HS-27A (cell line): ENCODE measurements at regions not wholly inside any gene's neighbourhood (a gene's known extent, or its start where the extent isn't known, plus 50 kb on each side); places are given as distances from the start of the nearest gene placed in this dataset.
"Not testable (repeated sequence)": the region's sequence is repeated elsewhere in the genome, so short reads cannot be mapped to it uniquely, and the experiment has no call there.

Experiments
- DNase-seq: peaks from one replicate; pipeline ENCODE4 v3.0.0-alpha.2; 2012; ENCODE audit warnings: low read depth, missing footprints

- DNase-seq = no peak
These were observed 396.2 kb upstream of the SLC35B3 start for GRCh38 chr6:8831366-8832152.

DNA sequence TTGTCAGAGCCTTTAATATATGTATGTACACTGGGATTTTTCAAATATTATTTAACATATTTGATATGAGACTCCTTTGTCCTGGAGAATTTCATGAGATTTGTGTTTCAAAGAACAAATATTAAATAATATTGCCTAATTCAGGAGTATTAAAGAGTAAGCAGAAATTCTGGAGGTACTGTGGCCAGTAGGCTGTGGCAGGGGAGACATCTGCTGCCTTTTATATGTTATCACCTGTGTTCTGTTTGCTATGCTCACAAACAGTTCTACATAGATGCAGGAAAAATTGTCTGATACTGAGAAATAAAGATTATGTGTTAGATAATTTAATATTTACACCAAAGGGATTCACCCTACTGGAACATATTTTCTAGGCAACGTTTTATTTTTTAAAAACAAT lies 395.4 kb upstream of the SLC35B3 start:
- no peak for DNase-seq

DNA sequence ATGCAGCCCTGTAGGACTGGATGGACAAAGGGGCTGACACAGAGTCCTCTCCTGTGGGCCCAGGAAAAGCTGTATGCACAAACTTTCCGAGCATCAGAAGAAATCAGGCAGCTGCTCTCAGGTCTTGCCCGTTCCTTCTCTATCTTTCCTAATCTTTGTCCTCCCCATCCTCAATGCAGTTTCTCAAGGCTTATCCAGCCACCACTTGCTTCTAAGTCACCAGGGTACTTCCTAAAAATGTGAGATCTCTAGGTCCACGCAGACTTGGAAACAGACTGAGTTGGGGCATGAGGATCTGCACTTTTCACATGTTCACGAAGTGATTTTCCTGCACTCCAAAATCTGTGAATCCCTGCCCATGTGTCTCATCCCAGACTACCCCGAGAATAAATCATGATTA lies 394.5 kb upstream of the SLC35B3 start:
- no peak for DNase-seq

DNA sequence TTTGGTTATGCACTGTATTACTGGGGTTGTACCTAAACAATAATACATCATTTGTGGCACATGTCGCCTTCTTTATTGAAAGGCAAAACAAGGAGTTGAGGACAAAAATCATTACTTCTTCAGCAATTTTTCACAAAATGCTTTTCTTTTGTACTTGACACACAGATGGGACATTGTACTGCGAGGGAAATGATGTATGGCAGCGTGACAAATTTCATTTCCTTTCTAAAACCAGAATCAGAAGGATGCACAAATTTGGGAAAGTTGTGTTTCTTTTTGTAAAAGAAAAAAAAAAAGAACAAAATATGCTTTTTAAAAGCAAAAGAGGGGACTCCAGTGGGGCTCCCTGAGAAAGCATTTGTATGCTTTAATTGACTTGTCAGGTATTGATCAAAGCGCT lies 394.0 kb upstream of the SLC35B3 start:
- no peak for DNase-seq

DNA sequence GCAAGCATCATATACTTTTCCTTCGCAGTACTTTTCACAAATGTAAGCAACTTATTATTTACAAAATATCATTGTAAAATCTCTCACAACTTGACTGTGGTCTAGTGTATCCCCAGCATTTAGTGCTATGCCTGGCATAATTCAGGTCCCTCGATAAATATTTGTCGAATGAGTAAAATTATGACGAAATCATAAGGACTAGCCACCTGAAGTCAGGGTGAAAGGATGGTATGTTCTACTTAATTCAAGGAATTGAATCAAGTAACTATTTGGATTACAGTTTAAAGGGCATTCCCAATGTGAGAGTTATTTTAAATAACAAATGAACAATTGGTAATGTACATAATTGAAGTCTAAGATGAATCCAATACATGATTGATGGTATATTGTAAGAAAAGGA lies 393.0 kb upstream of the SLC35B3 start:
- no peak for DNase-seq

GRCh38 chr6:8825726-8826125 lies 390.4 kb upstream of the SLC35B3 start:
- DNase-seq = no peak

DNA sequence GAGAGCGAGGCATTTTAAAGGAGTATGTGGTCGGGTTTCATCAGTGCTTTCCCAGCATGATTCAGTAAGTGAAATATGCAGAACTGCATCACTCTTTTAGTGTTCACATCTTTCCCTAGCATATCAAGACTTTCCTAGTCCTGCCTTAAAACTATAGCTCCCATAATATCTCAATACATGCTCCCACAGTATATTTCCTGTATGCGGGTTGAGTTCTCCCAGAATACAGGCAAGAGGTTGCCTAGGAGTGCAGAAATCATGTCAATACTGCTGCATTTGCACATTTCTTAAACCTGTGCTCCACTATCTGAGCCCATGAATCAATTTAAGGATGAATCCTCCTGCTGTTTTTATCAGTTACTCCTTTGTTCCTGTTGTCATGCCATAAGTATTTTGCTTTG lies 386.6 kb upstream of the SLC35B3 start:
- no peak for DNase-seq

GRCh38 chr6:8820313-8820712 lies 385.0 kb upstream of the SLC35B3 start:
- no peak for DNase-seq

- DNase-seq = no peak
These were observed 384.1 kb upstream of the SLC35B3 start for GRCh38 chr6:8819446-8819845.

DNA sequence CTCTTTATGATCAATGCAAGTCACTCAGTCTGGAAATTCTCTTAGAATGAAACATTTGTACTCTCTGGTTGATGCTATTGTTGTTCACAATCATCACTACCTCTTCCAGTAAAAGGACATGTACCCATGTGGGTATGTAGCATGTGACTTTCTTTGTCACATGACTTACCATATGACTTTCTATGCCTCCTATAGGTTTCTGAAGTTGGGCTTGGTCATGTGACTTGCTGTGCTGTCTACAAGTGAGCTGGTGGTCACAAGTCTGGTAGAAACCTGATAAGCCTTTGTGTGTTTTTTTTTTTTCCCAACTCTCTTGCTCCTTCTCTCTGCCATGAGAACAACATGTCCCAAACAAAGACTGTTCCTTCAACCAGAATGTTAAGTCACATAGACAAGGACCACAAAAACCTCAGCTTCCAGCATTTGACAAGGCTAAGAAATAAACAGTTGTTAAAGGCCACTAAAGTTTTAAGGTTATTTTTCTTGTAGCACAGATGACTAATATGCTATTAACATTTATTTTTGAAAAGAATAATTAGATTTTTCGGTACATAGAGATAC lies 379.2 kb upstream of the SLC35B3 start:
- DNase-seq = no peak

GRCh38 chr6:8810325-8810724 lies 375.0 kb upstream of the SLC35B3 start:
- no peak for DNase-seq

GRCh38 chr6:8809662-8810061 lies 374.3 kb upstream of the SLC35B3 start:
- DNase-seq = no peak

DNA sequence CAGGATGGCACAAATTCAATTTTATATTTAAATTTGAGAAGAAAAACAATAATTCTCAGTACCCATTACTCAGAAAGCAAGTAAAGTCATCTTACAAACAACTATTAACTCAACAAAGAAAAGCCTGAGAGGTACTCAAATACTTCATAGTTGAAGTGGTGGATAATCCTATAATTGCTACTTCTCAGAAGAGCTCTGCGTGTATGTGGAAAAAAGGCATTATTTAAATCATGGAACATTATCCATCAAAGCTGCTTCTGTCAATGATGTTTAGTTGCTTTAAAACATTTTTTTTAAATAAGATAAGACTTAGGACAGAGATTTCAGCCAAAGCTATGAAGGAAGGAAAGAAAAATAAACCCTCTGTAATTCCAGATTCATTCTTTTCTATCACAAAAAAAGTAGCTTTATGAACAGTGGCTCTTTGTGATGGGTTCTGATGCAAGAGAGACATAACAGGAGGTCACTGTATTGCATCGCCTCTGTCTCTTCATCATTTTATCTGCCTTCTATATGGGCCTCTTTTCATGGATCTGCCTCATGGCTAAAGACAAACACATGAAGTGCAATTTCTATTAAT lies 367.9 kb upstream of the SLC35B3 start:
- DNase-seq = no peak

- not testable (repeated sequence) for DNase-seq
These were observed 367.1 kb upstream of the SLC35B3 start for GRCh38 chr6:8802397-8802796.

- no peak for DNase-seq
These were observed 359.1 kb upstream of the SLC35B3 start for GRCh38 chr6:8794420-8794819.

GRCh38 chr6:8789878-8790277 lies 354.5 kb upstream of the SLC35B3 start:
- no peak for DNase-seq

- DNase-seq = no peak
These were observed 349.9 kb upstream of the SLC35B3 start for GRCh38 chr6:8785223-8785622.

GRCh38 chr6:8783191-8783590 lies 347.8 kb upstream of the SLC35B3 start:
- no peak for DNase-seq

GRCh38 chr6:8780653-8781052 lies 345.3 kb upstream of the SLC35B3 start:
- no peak for DNase-seq

DNA sequence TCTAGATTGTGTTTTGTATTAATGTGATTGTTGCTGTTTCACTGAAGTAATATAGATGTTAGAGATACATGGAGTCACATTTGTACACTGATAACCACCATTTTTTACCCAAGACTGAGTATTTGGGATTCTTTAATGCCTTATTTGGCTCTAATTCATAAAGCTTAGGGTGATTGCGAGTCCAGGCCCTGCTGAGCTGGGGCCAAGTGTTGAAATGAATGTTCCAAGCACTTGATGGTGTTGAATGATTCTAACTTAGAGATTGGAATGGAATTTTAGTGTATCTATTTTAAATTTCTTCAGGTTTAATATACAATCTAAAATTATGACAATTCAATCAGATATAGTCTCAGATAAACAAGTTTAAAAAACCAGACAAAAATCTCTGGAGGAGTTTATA lies 329.4 kb upstream of the SLC35B3 start:
- no peak for DNase-seq

- DNase-seq = no peak
These were observed 325.6 kb upstream of the SLC35B3 start for GRCh38 chr6:8760951-8761350.

DNA sequence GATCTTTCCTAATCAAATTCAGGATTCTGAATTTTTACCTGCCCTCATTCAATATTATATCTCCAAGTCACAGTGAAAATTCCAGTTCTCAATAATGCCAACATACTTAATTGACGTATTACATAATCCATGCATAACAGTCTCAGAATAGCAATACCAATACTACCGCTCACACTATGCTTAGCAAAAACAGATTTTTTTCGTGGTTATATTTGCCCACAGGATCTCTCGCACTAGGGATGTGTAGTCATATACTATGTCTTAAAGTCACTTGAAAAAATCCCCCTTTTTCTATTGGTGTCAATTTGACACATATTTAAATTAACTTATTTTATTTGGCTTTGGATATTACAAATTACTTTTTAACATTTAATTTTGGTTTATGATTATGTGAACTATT lies 323.1 kb upstream of the SLC35B3 start:
- no peak for DNase-seq

DNA sequence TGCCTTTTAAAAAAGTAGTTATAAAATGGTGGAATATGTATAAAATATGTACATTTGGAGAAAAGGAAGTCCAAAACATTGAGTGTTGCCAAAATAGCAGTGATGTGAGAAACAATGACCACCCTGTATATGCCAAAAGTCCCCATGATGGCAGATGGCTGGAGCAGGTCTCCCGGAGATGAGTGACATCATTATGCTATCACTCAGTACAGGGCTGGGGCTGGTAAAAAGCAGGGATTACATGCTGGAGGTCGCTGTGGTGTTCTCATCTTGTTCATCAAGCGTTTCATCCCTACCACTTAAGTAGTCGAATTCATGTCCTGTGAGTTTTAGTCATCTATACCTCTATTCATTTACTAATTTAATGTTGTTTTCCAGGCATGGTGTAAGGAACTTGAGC lies 315.3 kb upstream of the SLC35B3 start:
- DNase-seq = no peak

GRCh38 chr6:8749465-8749864 lies 314.1 kb upstream of the SLC35B3 start:
- DNase-seq = no peak
